Inferior parietal cortex (tissue), 1 donor: ENCODE measurements at regions not wholly inside any gene's neighbourhood (a gene's known extent, or its start where the extent isn't known, plus 50 kb on each side); places are given as distances from the start of the nearest gene placed in this dataset.

Source experiments
- DNase-seq: peaks from one replicate; pipeline ENCODE4 v3.0.0-alpha.2; 2016; ENCODE audit errors: extremely low spot score

GRCh38 chr1:244974106-244974505 lies 109.8 kb upstream of the HNRNPU start:
- no peak for DNase-seq

GRCh38 chr1:244971552-244972216 lies 107.3 kb upstream of the HNRNPU start:
- DNase-seq = peak; percentile 39

DNA sequence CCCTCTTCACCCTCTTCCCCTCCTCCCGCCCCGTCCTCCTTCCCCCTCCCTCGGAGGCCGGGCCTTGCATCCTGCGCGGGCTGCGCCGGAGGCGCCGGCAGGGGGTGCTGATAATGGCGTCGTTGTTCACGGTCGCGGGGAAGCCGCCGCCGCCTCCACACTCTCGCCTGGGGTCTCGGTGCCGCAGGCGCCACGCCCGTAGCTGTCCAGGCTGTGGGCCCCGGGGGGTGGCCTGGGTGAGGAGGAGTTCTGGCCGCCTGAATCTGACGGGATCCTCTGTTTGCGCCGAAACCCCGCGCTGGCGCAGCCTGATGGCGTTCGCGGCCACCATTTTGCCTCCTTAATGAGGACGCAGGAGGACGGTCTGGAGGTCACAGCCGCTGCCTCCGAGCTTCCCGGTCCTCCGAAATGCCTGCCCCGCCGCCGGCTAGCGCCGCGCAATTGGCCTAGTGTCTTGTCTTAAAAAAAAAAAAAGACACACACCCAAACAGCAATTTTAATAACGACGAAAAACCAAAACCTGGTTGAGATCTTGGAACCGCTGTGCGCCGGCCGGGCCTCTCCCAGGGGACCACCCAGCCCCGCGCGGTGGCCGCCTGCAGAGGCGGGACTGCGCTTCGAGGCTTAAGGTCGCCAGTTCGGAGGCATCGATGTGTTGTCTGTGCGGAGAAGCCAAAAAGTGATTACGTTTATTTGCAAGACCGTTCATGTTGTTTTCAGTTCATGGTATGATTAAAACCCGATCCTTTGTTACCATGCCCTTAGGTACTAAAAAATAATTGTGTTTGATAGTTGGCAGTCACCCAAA lies 106.6 kb upstream of the HNRNPU start:
- DNase-seq = peak; percentile 93

DNA sequence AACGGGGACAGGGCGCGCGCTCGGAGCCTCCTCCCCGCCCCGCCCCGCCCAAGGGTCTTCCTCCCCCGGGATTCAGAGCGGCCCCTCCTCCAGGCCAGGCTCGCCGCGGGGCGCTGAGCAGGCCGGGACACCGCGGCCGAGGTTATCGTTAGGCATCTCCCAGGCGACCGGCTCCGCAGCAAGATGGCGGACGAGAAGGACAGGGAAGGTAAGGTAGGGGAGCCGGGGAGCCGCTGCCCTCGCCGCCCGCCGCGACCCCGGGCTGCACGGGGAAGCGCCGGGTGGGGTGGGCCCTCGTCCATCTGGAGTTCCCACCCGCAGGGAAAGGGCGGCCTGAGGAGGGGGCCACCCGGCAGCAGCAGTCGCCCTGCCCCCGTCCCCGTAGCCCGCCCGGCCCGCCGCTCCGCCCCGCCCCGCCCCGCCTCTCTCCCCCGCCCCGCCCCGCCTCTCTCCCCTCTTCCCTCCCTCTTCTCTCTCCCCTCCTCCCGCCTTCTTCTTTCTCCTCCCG lies 105.9 kb upstream of the HNRNPU start:
- DNase-seq = peak; percentile 79

DNA sequence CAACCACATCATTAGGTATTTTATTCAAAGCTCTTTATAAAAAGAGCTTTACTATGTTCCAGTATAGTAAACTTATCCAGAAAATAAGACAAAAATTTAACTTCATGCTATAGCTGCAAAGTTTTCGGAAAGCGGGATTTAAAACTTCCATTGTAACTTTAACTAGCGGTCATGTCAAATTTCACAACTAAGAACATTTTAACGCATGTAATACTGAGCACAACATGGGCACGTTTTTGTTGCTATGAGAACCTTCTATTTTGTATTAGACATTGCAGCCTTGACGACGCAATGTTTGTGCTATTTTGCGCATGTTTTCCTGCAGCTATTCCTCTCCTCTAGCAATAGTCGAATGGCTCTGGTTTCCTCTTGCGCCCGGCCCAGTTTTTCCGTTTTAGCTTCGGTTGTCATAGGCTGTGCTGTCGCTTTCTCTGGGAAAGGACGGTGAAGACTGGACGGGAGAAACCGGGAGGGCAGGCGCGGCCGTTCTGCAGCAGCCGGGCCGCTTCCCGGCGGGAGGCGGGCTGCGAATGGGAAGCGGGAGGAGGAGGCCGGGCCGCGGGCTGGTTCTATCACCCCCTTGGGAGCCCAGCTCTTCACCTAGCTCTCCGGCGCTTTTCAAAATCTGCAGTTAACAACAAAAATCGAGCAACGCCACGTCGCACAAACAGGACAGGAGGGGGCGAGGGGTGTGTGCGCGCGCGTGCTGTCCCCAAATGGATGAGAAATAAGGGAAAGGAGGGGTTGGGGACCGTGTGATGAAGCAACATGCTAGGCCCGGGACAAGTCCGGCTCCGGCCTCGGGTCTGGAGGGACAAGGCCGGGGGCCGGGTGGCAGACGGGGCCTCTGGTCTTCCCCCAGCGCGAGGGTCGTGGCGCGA lies 105.3 kb upstream of the HNRNPU start:
- peak; percentile 75 for DNase-seq

DNA sequence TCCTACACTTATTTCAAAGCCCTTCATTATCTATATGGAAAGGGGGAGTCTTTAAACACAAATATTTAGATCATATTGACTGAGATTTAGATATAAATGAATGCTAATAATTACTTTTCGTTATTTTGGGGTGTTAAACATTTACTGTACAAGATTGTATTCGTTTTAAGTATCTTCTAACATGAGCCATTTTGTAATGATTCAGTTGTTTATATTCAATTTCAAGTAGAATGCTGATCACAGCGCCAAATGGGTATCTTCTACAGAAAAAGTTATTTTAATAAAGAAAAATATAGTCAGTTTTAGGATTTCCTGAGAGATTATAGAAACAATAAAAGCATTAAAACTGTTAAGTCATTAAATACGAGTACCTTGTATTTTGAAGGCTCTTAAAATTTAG lies 104.5 kb upstream of the HNRNPU start:
- no peak for DNase-seq

DNA sequence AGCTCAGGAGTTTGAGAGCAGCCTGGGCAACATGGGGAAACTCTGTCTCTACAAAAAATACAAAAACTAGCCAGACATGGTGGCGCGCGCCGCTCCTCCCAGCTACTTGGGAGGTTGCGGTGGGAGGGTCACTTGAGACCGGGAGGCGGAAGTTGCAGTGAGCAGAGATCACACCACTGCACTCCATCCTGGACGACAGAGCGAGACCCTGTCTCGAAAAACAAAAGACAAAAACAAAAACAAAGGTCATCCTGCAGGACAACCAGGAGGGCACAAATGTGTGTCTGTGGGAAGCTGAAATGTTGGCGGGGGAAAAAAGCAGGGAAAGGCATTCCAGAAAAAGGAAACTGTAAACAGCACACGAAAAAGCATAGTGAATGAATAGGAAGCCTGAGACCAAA lies 104.1 kb upstream of the HNRNPU start:
- no peak for DNase-seq

- DNase-seq = no peak
Measured at GRCh38 chr1:244967159-244967558, 102.8 kb upstream of the HNRNPU start.

DNA sequence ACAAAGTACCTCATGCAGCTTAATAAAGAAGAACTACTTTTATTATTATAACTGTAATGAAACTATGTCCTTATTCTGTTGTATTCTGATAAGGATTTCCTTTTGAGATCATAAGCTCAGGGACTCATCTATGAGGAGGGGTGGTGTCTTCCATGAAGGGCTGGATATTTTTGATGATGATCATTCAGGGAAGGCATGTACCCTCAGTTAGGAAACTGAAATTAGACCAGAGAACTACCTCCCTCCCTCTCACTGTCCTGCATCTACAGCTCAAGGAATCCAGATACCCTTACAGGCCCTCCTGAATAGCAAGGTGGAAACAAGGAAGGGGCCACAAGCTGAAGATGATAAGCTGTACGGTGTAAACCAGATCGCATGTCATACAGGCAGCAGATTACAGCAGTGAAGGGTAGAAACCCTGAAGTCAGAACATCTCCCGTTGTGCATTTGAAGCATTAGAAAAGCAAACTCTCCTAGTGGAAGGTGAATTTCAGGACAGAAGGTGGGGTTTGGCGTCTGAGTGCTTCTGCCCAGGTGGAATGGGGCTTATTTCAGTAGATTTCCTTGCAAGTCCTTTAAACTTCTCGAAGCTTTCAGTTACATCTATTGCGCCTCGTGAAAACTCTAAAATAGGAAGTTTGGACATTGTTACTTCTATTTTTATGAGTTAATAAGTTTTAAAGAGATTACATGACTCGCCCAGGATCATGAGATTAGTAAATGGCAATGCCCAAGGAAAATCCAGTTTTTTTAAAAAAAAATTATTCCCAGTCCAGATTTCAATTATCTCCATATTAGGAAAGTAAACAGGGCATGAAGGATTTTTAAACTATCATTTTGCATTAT lies 101.1 kb upstream of the HNRNPU start:
- DNase-seq = no peak

DNA sequence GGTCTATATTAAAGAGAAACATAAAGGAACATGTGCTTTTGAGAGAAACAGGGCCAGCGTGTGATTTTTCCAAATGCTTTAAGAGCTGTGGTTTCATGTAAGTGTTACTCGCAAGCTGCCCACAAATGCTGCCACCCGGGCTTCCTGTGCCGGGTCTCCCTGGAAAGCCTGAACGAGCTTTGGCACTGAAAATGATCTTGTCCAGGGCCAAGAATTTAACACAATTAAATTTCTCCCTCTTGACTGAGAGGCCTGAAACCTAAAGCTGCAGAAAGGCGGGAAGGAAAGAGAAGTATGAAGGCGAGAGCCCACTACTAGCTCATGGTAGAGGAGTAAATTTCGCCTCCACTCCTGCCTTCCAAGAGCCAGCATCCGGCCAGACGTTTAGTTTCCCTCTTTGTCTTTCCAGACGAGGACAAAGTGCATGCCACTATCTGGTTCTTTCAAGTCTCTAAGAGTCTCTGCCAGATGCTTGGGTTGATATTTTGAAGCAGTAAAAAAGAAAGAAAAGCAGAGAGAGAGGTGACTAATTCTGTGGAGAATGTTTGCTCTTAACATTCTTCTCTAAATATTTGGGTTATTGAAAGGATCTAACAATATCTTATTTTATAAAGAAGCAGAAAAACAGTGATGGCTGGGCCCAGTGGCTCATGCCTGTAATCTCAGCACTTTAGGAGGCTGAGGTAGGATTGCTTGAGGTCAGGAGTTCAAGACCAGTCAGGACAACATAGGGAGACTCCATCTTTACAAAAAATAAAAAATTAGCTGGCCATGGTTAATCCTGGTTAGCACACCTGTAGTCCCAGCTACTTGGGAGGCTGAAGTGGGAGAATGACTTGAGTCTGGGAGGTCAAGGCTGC lies 100.0 kb upstream of the HNRNPU start:
- peak; percentile 15 for DNase-seq

DNA sequence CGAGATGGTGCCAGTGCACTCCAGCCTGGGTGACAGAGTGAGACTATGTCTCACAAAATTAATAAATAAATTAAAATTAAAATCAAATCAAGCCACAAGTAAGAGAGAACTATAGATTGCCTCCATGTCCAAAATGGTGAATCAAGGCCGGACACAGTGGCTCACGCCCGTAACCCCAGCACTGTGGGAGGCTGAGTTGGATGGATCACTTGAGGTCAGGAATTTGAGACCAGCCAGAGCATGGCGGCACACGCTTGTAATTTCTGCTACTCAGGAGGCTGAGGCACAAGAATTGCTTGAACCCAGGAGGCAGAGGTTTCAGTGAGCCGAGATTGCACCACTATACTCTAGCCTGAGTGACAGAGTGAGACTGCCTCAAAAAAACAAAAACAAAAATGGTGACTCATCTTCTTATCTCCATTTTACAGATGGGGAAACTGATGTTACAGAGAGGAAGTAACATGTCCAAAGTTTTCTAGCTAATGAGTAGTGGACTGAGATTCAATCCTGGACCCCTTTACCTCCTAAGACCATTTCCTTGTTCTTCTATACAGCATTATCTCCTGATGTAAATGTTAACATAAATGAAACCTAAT lies 99.0 kb upstream of the HNRNPU start:
- DNase-seq = no peak

DNA sequence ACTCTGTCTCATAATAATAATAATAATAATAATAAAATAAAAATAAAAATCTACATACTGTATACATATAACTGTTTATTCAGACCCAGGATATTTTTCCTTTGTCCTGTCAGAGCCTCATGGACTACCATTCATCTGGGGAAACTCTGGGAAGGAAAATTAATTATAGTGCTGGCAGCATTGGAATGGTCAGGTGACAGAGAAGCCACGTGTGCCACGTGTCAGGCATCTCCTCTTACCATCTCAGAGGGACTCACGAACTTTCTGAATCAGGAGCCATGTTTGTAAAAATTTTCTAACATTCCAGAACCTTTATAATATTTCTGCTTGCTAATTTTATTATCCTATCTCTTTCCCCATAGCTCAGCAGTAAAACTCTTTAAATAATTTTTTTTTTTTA lies 97.8 kb upstream of the HNRNPU start:
- no peak for DNase-seq

- DNase-seq = no peak
Measured at GRCh38 chr1:244960904-244961303, 96.6 kb upstream of the HNRNPU start.

GRCh38 chr1:244958593-244958992 lies 94.2 kb upstream of the HNRNPU start:
- no peak for DNase-seq

DNA sequence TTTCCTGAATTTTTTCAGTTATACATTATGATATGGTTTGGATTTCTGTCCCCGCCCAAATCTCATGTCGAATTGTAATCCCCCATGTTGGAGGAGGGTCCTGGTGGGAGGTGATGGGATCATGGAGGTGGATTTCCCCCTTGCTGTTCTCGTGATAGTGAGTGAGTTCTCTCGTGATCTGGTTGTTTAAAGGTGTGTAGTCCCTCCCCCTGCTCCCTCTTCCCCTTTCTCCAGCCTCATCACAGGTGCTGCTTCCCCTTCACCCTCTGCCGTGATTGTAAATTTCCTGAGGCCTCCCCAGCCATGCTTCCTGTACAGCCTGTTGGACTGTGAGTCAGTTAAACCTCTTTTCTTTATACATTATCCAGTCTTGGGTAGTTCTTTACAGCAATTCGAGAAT lies 93.2 kb upstream of the HNRNPU start:
- no peak for DNase-seq

- DNase-seq = no peak
Measured at GRCh38 chr1:244957122-244957521, 92.8 kb upstream of the HNRNPU start.

GRCh38 chr1:244955661-244956060 lies 91.3 kb upstream of the HNRNPU start:
- no peak for DNase-seq

- no peak for DNase-seq
Measured at GRCh38 chr1:244954359-244954758, 90.0 kb upstream of the HNRNPU start.

DNA sequence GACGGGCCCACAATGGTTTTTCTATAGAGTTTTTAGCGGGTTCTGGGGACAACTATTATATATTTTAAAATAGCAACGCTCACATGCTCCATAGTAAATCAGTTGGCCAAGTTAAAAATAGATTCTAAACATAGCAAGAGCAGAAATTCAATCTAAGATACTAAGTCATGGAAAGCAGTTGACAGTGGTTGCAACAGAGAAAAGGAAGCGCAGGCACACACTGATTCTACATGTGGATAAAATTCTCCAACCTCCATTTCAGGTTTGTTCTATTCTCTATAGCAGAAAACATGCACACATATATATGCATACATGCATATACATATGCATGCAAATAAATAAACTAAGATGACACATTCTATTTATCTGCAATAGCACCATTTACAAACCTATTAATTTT lies 89.6 kb upstream of the HNRNPU start:
- no peak for DNase-seq

DNA sequence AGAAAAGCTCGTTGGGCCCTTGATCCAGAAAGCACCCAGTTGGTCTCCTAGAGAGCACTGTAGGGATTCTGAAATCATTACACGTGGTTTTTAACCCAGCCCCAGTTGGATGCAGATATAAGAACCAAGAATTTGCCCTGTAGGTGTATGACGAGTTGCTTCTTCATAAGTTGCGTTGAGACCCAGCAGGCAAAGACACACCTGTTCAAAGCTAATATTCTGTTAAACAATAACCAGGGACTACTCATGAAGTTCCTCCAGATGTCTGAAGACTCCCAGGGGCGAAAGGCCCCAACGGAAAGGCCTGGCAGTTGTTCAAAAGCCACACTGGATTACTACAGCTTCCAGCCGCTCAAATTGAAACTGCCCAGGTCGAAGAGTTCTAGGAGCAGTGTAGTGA lies 88.6 kb upstream of the HNRNPU start:
- DNase-seq = no peak
